Activated CD8-positive, alpha-beta memory T cell treated with anti-CD3 and anti-CD28 coated beads for 48 hours (primary cell): ENCODE measurements at regions not wholly inside any gene's neighbourhood (a gene's known extent, or its start where the extent isn't known, plus 50 kb on each side); places are given as distances from the start of the nearest gene placed in this dataset.

Experiments used
- DNase-seq, 3 experiments: peaks; one replicate each; pipeline ENCODE4 v3.0.0-alpha.2; 2020; ENCODE audit warnings: low read depth in 2 of 3, low spot score in 2 of 3

DNA sequence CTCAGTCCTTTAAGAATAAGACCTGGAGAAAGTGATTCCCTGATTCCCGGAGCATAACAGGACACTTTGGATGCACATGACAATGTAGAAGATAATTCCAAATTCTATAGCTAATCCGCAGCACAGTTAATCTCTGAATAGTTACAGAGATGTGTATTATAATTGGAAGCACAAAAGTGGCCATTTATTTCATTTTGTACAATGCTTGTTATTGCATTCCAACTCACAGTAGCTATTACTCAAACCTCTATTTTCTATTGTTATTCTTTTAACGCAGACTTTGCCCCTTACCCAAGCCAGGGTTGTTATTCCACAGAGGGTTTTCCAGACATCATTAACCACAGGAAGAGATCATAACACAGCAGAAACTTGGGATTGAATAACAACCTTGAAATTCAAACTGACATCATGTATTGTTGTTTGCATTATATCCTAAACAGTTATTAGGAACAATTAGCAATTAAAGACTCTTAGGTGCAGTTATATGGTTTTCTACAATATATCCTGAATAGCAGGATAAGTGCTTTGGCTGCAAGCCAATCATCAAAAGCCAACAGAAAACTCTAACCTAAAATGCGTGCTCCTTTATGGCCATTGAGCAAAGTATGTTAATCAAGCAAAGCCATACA lies 984.0 kb upstream of the TENM3 start:
- no peak for DNase-seq

DNA sequence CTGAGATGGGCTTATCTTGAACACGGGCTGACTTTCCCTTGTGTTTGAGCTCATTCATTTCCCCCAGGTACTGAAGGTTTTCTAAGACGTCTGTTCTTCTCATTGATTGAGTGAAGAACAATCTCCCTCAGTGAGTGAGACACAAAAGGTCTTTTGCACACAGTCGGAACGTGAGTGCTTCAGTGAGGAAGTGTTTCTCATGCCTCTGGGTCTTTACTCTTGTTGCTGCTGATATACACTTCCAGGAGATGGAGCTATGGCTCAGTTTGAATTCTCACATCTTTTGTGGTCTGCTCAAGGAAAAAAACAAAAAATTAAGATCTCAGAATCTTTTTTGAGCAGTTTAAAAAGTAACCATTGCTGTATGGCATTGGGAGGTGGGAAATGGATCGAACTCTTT lies 981.9 kb upstream of the TENM3 start:
- no peak for DNase-seq

DNA sequence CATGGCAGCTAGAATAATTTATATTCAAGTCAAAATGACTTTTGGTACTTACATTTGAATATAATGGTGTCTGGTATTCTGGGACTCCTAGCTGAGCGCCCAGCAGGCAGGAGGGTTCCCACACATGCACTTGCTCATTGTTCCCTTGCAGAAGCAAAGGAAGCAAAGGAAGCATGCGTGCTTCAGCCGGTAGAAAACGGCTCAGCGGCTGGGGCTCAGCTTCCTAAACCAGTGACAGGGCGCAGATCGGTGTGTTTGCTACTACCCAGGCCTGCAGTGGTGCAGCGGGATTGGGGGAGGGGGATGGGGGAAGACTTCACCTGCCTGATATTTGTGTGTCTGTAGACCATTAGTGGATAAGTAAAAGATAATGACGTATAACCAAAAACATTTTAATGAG lies 978.3 kb upstream of the TENM3 start:
- no peak for DNase-seq

DNA sequence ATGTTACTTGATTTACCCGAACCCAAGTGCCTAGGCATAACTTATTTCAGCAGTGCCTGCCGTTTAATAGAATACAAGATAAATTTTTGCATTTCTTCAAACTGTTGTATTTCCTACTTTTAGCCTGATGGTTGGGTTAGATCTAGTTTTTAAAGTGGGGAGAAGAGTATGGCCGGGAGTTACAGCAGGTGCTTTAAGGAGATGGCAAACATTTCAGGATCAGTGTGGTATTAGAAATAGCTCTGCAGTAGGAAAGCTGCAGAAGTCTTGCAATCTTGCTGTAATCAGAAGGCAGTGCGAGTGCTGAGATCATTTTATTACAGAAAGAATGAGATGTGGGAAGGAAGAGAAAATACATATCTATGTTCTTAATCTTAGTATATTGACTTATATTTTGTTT lies 977.8 kb upstream of the TENM3 start:
- DNase-seq = no peak

DNA sequence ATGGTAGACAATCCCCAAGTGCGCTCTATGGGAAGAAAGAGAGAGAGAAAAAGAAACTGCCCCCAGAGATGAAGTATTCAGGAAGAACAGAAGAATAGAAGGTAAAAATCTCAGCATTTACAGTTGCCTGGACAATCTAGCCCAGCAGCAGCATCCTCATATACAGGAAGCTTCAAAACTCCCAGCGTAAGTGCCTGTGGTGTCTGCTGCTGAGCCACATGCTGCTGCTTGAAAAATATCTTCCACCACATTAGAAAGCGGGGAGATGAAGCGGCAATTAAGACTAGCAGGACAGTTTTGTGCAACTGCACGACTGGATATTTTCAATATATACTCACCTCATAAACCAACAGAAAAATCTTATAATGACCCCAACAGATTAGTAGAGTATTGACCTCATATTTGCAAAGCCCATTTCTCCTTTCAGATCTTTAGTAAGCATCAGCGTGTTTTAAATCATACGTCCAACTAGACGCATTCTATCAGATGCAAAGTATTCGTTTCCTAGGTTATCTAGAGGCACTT lies 972.0 kb upstream of the TENM3 start:
- DNase-seq = no peak

DNA sequence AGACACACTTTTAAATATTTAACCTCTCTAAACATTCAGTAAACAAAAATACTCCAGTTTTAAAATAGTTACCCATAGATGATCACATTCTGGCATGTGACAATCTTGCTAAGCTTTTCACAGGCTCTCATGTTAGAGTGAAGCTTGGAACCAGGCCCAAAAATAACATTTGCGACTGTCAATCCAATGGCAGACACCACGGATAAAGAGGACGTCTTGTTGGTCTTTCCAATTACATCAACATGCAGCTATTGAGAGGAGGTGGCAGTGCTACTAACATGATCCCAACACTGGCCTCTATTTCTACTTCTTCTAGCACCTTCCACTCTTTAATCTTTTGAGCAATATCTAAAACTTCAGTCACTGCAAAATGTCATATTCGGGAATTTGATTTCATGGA lies 970.8 kb upstream of the TENM3 start:
- DNase-seq = no peak

DNA sequence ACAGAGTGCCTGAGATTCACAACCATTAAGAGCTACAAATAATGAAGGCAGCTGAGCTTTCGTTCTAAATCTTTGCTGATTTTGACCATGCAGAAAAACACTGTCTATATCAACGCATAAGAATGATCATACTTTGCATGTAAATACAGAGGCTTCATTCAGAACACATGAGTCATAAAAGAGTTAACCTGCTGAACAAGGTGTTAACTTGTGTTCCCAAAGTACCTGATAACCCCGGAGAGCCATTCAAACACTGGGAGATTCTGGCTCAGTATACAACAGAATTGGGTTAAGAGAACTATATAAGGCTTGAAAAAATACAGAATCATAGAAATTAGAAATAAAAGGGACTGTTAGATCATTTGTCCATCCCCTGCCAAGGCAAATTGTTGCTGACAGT lies 964.3 kb upstream of the TENM3 start:
- no peak for DNase-seq

DNA sequence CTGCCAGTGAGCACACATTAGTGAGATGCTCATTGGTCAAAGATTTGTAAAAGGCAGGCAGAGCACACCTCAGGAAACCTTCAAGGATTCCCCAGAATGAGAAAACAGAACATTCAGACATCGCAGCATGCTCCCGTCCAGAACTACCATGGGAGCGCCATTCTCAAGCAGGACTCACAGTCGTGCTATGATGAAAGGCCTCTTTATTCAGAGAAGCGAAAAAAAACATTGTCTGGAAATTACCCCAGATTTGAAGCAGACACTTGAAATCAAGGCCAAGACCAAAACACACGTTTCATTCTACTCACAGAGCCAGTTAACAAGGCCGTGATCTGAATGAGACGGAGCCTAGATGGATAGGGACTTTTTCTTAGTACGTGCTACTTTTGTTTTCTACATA lies 961.8 kb upstream of the TENM3 start:
- DNase-seq = no peak

DNA sequence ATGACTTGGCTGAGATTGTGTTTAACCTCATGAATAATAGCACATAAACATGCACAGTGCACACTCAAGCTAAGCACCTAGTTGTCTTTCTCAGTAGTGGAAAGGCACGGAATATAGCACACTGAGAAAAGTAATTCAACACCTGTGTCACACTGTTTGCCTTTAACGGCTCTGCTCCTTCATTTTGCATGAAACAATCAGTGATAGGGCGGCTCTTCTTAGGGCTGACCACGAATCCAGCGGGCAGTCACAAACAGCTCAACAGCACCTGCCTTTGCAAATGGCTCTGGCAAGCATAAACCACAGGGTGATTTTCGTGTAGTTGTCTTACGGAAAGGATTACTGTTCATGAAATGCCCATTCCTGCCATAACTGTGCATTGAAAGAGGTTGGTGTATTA lies 954.0 kb upstream of the TENM3 start:
- DNase-seq = no peak

DNA sequence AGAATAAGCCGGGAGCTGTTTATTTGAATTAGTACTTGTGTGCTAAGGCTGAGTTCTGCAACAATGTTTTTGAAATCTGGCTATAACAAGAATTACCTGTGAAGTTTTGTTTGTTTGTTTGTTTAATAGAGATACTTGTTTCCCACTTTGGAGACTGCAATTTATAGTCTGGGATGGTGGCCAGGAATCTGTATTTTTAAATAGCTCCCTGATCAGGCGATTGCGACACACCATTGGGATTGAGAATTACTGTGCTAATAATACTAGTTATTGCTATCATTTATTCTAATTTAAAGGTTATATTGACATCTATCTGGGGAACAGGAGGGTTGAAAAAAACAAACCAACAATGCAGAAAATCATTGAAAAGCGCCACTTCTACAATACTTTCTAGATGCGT lies 951.6 kb upstream of the TENM3 start:
- no peak for DNase-seq

DNA sequence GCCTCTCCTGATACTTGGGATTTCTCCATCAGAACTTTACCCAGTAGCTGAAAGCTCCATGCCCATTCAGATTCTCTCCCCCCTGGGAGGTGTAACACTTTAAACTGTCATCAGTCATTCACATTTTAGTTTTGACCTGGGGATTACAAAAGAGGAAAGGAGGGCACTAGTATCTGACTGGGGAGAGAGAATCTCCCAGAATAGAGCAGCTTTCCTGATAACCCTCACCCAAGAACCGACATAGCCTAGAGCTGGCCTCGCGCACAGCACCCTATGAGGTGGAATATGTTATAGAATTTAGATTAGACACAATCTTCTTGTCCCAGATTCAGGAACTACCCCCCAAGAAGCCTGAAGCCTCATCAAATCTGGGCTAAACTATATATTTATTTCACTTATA lies 950.2 kb upstream of the TENM3 start:
- DNase-seq = no peak

DNA sequence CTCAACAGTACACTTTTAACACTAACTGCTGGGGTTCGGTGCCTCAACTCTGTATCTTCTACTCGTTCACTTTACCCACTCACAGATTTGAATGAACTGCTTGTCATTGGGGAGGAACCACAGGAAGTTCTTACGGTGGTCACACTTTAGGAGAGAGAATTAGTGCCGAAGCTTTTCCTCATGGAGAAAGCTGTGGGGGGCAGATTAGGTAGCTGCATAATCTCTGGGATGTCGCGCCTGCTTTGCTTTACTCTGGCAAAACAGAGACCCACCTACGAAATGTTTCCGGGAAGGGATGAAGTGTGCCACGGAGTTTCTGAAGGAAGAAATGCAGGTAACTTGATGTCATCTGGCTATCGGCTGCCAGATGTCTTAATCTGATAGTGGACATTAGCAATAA lies 949.7 kb upstream of the TENM3 start:
- DNase-seq = no peak

DNA sequence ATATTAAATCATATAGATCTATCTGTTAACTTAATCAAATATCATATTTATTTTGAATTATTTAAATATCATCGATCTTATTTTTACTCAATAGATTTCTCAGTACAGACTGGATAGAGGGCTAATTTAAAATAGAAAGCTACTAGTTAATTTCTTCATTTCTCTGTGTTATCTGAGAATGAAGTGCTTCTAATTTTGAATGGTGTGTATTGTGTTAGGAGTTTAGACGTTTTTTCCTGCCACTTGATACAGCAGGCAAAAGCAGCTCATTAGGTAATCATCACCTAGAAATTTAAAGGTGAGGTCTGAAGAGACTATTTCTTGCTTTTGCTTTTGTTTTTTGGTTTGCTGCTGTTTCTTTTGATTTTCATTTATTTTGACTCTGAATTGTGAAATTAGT lies 948.8 kb upstream of the TENM3 start:
- DNase-seq = no peak

DNA sequence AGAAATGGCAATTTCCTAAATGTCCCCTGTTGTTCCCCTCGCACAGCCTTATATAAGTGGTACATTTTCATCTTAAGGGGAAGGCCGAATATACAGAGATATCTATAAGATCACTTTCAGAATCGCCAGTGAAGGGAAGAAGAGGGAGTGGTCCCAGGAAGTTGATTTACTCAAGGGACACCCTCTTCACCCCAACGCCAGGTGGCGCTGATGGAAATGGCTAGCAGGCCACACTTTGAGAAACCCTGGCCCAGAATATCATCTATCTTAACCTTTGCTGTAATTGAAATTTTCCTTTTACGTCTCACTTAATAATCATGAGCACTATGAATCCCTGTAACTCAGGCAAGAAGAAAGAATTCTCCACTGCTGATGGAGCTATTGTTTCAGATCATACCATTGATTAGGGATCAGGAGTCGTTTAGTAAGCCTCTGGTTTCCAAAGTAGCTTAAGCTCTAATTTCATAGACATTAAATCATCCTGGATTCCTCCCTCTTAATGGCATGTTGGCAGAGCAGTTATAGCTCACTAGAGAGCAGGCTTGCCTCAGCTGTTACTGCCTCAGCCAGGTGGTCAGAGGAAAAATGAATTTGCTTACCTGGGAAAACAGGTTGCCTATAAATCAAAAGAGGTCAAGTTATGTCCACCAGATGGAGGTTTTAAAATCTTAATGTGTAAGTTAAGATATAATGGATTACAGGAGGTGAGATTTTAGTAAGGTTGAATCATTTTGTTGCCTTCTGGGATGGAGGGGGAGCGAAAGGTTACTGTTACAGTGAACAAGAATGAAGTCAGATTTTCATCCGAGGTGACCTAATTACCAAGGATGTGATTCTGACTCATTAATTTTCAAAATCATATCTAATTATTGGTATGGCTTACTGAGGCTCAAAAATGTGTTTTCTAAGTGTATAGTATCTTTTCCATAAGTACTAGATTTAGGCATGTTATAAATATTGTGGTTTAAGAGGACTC lies 941.2 kb upstream of the TENM3 start:
- no peak for DNase-seq

DNA sequence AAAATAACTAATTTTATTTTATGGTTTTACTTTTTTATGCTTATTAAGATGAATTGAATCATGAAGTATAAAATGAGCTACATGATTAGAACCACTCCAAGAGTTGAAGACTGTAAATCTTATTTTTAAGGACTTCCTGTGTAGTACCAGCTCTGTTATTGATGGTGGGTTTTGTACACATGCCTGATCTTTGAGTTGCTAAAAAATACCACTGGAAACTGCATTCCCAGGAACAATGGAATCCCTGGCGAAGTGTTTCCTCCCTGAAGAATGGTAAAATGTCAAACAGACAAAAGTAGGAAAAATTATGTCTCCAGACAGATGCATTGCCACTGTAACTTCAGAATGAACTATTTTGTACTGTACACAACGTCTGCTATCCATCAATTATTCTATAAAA lies 935.4 kb upstream of the TENM3 start:
- no peak for DNase-seq

DNA sequence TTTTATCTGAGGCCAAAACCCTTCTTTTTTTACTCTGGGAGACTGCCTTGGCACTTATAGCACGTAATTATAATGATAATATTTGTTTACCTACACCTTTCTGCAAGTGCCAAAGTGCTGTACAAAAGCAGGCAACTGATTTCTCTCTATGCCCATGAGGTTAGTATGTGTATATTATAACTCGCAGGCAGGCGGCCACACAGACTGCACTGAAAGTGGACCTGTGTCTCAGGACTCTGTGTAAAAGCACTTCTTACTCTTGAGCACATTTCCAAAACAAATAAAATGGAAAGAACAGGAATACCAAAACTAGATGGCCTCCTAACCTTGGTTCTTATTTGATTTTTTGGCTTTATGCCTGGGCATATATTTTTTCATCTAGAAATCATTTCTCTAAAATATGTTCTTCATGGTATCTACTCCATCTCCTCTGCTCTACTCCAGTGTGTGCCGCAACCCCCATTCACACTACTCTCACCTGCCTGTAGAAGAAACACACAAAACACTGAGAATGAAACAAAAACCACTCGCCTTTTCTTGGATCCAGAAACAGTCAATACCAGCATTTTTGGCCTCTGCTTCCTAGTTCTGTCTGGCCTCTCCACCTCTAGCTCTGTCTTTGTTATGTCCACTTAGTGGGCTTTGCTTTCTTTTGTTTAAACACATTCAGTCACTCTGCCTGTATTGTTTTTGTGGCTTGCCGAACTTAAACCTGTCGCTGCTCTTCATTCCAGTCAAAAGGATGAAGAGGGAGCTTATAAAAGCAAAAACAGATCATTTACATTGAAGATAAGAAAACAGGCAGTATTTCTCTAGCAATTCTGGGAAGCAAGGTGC lies 934.5 kb upstream of the TENM3 start:
- no peak for DNase-seq

DNA sequence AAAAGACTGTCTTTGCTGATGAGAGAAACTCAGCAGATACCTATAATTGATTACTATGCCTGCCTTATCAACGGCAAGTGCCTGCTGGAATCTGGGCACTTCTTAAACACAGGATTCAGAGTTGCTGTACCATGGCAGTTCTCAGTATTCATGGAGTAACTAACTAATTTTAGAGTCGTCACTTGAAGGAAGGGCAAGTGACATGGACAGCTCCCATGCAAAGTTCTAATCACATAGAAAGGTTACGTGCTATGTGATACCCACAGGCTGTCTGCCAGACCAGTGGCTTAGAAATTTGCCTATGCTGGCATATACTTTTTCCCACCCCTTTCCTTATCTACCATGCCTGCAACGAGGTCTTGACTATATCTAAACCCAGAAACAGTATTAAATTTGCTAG lies 931.1 kb upstream of the TENM3 start:
- DNase-seq = no peak

DNA sequence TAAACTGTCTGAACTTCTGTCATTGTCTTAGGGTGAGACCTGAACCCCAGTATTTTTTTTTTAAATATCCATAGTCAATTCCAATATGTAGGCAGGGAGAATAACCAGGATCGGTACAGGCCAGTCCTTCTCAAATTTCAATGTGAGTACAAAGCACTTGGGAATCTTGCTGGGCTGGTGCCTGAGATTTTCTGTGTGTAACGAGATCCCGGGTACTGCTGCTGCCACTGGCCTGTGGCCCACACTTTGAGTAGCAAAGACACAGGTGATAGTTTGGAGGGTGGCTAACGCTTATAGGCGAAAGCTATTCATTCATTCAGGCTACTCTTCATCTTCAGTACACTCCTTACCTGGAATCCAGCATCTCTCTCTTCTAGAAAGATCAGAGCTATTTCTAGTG lies 923.6 kb upstream of the TENM3 start:
- no peak for DNase-seq

DNA sequence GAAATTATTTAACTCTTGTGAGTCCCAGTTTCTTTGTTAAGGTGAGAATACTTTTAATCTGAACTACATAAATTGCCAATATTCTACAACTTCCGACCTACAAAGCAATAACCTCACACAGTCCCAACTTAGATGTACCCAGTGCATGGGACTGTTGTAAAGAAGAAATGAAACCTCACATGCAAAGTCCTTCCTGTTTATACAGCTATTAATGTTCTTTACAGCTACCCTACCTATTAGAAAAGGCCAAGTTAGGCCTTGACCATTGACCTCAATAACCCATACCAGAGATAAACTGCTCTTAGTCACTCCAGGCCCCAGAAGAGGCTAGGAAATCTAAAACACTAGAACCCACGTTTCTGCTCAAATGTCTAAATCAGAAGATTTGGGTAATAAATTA lies 920.1 kb upstream of the TENM3 start:
- DNase-seq = no peak

DNA sequence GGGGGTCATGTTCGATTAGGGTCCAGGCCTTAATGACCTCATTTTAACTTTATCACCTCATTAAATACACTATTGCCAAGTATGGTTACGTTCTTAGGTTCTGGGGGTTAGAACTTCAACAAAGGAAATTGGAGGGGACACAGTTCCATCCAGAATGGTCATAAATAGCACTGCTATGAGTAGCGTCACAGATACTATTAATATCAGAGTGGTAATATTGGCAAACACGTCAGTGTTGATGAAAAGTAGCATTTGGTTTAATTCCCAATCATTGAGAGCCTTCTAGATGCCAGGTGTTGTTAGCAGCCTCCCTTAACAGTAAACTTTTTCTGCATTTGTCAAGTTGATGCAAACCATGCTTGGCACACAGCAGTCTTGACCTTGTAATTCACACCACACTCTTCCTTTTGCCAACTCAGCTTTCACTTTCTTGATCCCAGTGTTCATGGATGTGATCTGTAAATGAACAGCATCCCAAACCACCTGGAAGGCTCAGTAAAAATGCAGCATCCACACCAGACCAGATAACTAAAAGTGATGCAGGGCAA lies 912.5 kb upstream of the TENM3 start:
- no peak for DNase-seq

DNA sequence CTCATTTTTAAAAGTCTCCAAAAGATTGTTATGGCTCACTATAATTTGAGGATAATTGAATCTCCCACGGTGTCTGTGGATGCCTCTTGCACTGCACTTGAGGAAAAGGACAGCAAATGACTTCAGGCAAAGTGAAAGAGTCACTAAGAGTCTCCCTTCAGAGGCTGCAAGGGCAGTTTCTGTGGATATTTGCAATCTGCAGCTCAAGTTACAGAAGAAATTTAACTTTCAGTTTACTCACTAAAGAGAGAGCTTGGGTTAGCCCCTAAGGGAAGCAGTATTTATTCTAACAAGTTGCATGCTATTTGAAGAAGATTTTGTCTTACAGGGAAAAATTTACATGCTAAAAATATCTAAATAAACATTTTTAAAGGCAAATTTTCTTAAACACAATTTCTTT lies 912.0 kb upstream of the TENM3 start:
- DNase-seq = no peak
